ENCODE measurements at regions not wholly inside any gene's neighbourhood (a gene's known extent, or its start where the extent isn't known, plus 50 kb on each side); places are given as distances from the start of the nearest gene placed in this dataset.
"Not testable (repeated sequence)": the region's sequence is repeated elsewhere in the genome, so short reads cannot be mapped to it uniquely, and the experiment has no call there.

DNA sequence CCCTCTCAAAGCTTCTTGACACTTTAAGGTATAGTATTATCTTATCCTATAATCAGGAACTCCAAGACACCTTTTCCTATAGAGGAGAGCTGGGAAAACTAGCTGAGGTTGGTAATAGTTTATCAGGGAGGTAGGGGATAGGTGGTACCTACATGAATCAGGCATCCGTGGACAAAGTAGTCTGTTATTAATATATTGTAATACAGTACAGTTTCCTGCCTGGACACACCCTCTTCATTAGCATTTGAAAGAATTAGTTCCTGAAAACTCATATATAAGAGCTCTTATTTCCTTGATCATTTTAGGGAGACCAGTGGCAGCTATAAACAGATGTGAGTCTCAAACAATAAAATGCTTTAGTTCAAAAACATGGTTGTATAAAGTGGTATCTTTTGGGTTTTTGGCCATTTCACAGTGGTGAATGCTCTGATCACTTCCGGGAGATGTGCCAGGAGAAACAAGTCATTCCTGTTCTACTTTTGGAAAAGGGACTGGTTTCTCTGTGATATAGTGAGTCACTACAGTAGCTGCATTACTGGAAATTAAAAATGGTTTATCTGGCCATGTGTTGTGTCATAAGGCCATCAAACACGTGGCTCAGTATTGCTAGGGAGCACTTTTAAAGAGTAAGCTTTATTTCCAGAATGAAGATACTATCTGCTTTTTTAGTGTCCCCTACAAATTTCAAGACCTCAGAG lies 98.1 kb downstream of the KLRB1 start:
- Histone ChIP-seq H3K27me3 (ENCODE audit: insufficient read depth, low read depth) (no peaks in the 10 kb centered on the region), H3K9me3 (ENCODE audit: insufficient read depth, low read depth) (no peaks in the 10 kb centered on the region), H3K79me2 (ENCODE audit: low read depth) (no peaks in the 10 kb centered on the region), H3K4me3 (no peak overlapping the region), H3F3A (ENCODE audit: insufficient read depth, low read depth) (no peaks in the 10 kb centered on the region), H2AFZ (no peak overlapping the region), H3K36me3 (ENCODE audit: low read depth) (no peaks in the 10 kb centered on the region), H3K4me2 (no peak overlapping the region), H3K4me1 (replicated peaks; ENCODE audit: insufficient read depth) (no peaks in the 10 kb centered on the region), H4K20me1 (ENCODE audit: insufficient read depth) (no peaks in the 10 kb centered on the region), H3K9me2 (ENCODE audit: insufficient read depth) (no peaks in the 10 kb centered on the region), H3K27ac (no peak overlapping the region)
- CTCF ChIA-PET, result no interaction called here
- intact Hi-C loops (cut with micrococcal nuclease; ENCODE audit: unreplicated experiment), result no loop called here
- TF ChIP-seq EZH2 (IDR thresholded peaks at IDR 0.05; ENCODE audit: low read depth), result no peak
- TF ChIP-seq, protein P1, sequence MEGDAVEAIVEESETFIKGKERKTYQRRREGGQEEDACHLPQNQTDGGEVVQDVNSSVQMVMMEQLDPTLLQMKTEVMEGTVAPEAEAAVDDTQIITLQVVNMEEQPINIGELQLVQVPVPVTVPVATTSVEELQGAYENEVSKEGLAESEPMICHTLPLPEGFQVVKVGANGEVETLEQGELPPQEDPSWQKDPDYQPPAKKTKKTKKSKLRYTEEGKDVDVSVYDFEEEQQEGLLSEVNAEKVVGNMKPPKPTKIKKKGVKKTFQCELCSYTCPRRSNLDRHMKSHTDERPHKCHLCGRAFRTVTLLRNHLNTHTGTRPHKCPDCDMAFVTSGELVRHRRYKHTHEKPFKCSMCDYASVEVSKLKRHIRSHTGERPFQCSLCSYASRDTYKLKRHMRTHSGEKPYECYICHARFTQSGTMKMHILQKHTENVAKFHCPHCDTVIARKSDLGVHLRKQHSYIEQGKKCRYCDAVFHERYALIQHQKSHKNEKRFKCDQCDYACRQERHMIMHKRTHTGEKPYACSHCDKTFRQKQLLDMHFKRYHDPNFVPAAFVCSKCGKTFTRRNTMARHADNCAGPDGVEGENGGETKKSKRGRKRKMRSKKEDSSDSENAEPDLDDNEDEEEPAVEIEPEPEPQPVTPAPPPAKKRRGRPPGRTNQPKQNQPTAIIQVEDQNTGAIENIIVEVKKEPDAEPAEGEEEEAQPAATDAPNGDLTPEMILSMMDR (conservative IDR thresholded peaks at IDR 0.05), result no peak
- BruUV-seq (replicated peaks), result no TSS peak
- POLR2A ChIA-PET (ENCODE audit: unreplicated experiment), result no interaction called here
- DNase-seq, result no peak

DNA sequence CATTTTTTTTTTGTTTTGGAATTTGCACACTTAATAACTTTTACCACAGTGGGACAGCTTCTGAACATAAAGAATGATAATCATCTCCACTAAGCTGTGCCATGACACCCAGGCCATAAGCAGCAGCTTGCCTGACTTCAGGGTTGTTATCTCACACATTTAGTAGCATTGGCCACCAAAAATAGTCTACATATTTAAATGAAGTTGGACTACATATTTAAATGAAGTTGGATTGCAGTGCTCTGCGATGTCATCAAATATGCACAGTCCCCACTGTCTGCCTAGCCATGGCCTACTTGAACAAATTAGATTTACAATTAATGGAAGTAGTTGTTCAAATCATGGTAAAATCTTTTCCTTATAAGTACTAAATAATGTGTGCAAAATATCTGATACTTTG lies 101.0 kb downstream of the KLRB1 start:
- no peak overlapping the region for H3K4me3 ChIP-seq
- H3K4me2 ChIP-seq, result no peak overlapping the region
- no peaks in the 10 kb centered on the region for H4K20me1 ChIP-seq (ENCODE audit: insufficient read depth)
- ChIA-PET POLR2A (ENCODE audit: unreplicated experiment) (no interaction called here), CTCF (no interaction called here)
- H3K79me2 ChIP-seq (ENCODE audit: low read depth), result no peaks in the 10 kb centered on the region
- TF ChIP-seq EZH2 (IDR thresholded peaks at IDR 0.05; ENCODE audit: low read depth), result no peak
- TF ChIP-seq, protein P1 (conservative IDR thresholded peaks at IDR 0.05), result no peak
- H2AFZ ChIP-seq, result no peak overlapping the region
- BruUV-seq (replicated peaks), result no TSS peak
- H3K27me3 ChIP-seq (ENCODE audit: insufficient read depth, low read depth), result no peaks in the 10 kb centered on the region
- H3K36me3 ChIP-seq (ENCODE audit: low read depth), result no peaks in the 10 kb centered on the region
- H3K4me1 ChIP-seq (replicated peaks; ENCODE audit: insufficient read depth), result no peaks in the 10 kb centered on the region
- H3K9me3 ChIP-seq (ENCODE audit: insufficient read depth, low read depth), result no peaks in the 10 kb centered on the region
- no peak overlapping the region for H3K27ac ChIP-seq
- DNase-seq, result no peak
- no peaks in the 10 kb centered on the region for H3K9me2 ChIP-seq (ENCODE audit: insufficient read depth)
- H3F3A ChIP-seq (ENCODE audit: insufficient read depth, low read depth), result no peaks in the 10 kb centered on the region
- intact Hi-C loops (cut with micrococcal nuclease; ENCODE audit: unreplicated experiment), result no loop called here

DNA sequence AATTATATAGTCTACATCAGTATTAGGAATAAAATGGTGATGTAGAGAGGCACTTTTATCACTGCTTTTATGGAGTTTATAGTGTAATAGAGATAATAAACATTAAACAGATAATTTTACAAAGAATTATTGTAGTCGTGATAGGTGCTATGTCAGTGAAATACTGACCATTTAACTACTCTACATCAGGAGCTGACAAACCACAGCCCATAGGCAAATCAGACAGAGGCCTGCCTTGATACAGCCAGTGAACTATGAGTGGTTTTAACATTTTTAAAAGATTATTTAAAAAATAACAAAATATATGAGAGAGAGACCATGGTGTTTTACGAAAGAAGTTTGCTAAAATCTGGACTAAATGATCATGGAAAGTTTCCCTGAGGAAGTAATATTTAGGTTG lies 104.3 kb downstream of the KLRB1 start:
- H3K27me3 ChIP-seq (ENCODE audit: insufficient read depth, low read depth); H3K4me3 ChIP-seq; CTCF ChIA-PET; H3K36me3 ChIP-seq (ENCODE audit: low read depth); intact Hi-C loops (cut with micrococcal nuclease; ENCODE audit: unreplicated experiment); BruUV-seq (replicated peaks); DNase-seq; H2AFZ ChIP-seq; H3K9me2 ChIP-seq (ENCODE audit: insufficient read depth); H3K79me2 ChIP-seq (ENCODE audit: low read depth); H3K9me3 ChIP-seq (ENCODE audit: insufficient read depth, low read depth); H4K20me1 ChIP-seq (ENCODE audit: insufficient read depth); H3K4me1 ChIP-seq (replicated peaks; ENCODE audit: insufficient read depth); H3K27ac ChIP-seq; H3K4me2 ChIP-seq; POLR2A ChIA-PET (ENCODE audit: unreplicated experiment); H3F3A ChIP-seq (ENCODE audit: insufficient read depth, low read depth): not testable (repeated sequence)

DNA sequence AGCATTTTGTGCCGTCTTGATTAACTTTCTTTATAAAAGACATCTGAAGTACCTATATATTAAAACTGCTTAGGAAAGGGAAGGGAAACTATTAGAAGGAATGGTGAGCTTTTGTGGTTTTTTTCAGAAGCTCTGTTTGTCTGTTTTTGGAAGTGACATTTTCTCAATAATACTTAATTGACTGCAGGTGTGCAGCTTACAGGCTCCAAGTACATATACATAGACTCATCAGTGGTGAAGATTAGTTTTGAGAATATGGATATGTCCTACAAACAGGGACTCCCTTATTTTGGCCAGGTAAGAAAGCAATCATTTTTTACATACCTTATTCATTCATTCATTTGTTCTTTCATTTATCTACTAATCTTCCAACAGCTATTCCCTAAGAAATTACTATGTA lies 104.9 kb downstream of the KLRB1 start:
- H3K36me3 ChIP-seq (ENCODE audit: low read depth); H3K4me3 ChIP-seq; H3K27ac ChIP-seq; H2AFZ ChIP-seq; H3K79me2 ChIP-seq (ENCODE audit: low read depth); intact Hi-C loops (cut with micrococcal nuclease; ENCODE audit: unreplicated experiment); CTCF ChIA-PET; H3F3A ChIP-seq (ENCODE audit: insufficient read depth, low read depth); H3K4me2 ChIP-seq; H3K4me1 ChIP-seq (replicated peaks; ENCODE audit: insufficient read depth); POLR2A ChIA-PET (ENCODE audit: unreplicated experiment); DNase-seq; BruUV-seq (replicated peaks); H3K9me3 ChIP-seq (ENCODE audit: insufficient read depth, low read depth); H3K9me2 ChIP-seq (ENCODE audit: insufficient read depth); H4K20me1 ChIP-seq (ENCODE audit: insufficient read depth); H3K27me3 ChIP-seq (ENCODE audit: insufficient read depth, low read depth): not testable (repeated sequence)

DNA sequence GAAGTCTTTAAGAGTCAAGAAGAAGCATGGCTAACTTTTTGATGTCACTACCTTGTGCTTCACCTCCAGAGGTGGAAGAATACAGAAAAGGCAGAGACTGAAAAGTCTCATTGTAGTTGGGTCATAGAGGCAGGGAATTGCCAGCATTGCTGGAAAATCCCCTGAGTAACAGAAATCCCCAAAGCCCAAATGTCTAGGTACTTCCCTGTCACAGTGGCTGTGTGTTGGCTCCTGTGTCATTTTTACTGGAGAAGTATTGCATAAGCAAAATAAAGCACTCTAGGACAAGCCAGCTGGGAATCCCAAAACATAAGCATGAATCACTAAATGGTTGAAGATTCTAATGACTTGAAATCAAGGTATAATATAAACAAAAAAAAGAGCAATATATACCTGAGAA lies 114.4 kb downstream of the KLRB1 start:
- H2AFZ ChIP-seq; H3K27me3 ChIP-seq (ENCODE audit: insufficient read depth, low read depth); intact Hi-C loops (cut with micrococcal nuclease; ENCODE audit: unreplicated experiment); CTCF ChIA-PET; BruUV-seq (replicated peaks); H3K4me2 ChIP-seq; POLR2A ChIA-PET (ENCODE audit: unreplicated experiment); H3K9me2 ChIP-seq (ENCODE audit: insufficient read depth); H3K9me3 ChIP-seq (ENCODE audit: insufficient read depth, low read depth); H3K4me3 ChIP-seq; H3K79me2 ChIP-seq (ENCODE audit: low read depth); H4K20me1 ChIP-seq (ENCODE audit: insufficient read depth); H3K27ac ChIP-seq; DNase-seq; H3K4me1 ChIP-seq (replicated peaks; ENCODE audit: insufficient read depth); H3F3A ChIP-seq (ENCODE audit: insufficient read depth, low read depth); H3K36me3 ChIP-seq (ENCODE audit: low read depth): not testable (repeated sequence)

DNA sequence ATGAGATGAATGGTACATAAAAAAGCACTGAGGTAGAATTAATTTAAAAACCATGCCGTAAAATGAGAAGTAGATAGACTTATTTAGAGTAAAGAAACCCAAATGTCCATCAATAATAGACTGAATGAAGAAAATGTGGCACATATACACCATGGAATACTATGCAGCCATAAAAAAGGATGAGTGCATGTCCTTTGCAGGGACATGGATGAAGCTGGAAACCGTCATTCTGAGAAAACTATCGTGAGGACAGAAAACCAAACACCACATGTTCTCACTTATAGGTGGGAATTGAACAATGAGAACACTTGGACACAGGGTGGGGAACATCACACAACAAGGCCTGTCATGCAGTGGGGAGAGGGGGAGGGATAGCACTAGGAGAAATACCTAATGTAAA lies 126.4 kb downstream of the KLRB1 start:
- H3K27ac ChIP-seq; H3K36me3 ChIP-seq (ENCODE audit: low read depth); H3K9me3 ChIP-seq (ENCODE audit: insufficient read depth, low read depth); H3F3A ChIP-seq (ENCODE audit: insufficient read depth, low read depth); DNase-seq; H3K79me2 ChIP-seq (ENCODE audit: low read depth); H3K9me2 ChIP-seq (ENCODE audit: insufficient read depth); CTCF ChIA-PET; H3K4me1 ChIP-seq (replicated peaks; ENCODE audit: insufficient read depth); H2AFZ ChIP-seq; BruUV-seq (replicated peaks); H3K4me2 ChIP-seq; intact Hi-C loops (cut with micrococcal nuclease; ENCODE audit: unreplicated experiment); H3K27me3 ChIP-seq (ENCODE audit: insufficient read depth, low read depth); POLR2A ChIA-PET (ENCODE audit: unreplicated experiment); H4K20me1 ChIP-seq (ENCODE audit: insufficient read depth); H3K4me3 ChIP-seq: not testable (repeated sequence)
